Adrenal gland (tissue), 9 donors: ENCODE measurements at regions not wholly inside any gene's neighbourhood (a gene's known extent, or its start where the extent isn't known, plus 50 kb on each side); places are given as distances from the start of the nearest gene placed in this dataset.

ENCODE experiments used
- DNase-seq, 7 donors: peaks; one replicate each; pipeline ENCODE4 v3.0.0-alpha.2; 2019 to 2020
- H3K27ac ChIP-seq, 5 donors: fragments of 200-600 bp; sonication (generic) in 4 of 5; 1 replicate in 3 of 5; 2 replicates in 2 of 5; pipeline versions ENCODE4 v1.5.1 to v1.8.0; 2016 to 2020; ENCODE audit warnings: mild to moderate bottlenecking in 1 of 5
- H3K27me3 ChIP-seq: fragments of 200-600 bp; 2 replicates; pipeline ENCODE4 v1.8.0; 2021
- H3K36me3 ChIP-seq, 2 donors: fragments of 200-600 bp; replicated peaks in 1 of 2; 1 replicate in 1 of 2; 2 replicates in 1 of 2; pipeline versions ENCODE4 v1.5.1 to v1.8.0; 2018 to 2022
- H3K4me1 ChIP-seq, 2 donors: fragments of 200-600 bp; replicated peaks in 1 of 2; 1 replicate in 1 of 2; 2 replicates in 1 of 2; pipeline versions ENCODE4 v1.5.1 to v1.8.0; 2018 to 2021
- H3K4me3 ChIP-seq, 4 donors: fragments of 200-600 bp; sonication (generic) in 3 of 4; one replicate each; pipeline ENCODE4 v1.5.1; 2016 to 2018
- H3K9me3 ChIP-seq, 3 donors: fragments of 200-600 bp; sonication (generic) in 1 of 3; replicated peaks in 1 of 3; 1 replicate in 2 of 3; 2 replicates in 1 of 3; pipeline versions ENCODE4 v1.5.1 to v1.8.0; 2016 to 2021
- POLR2A ChIP-seq, 2 donors: fragments of 450-650 bp; IDR thresholded peaks; one replicate each; pipeline ENCODE4 v1.6.1; 2017; ENCODE audit warnings: antibody characterized with exemption in 2 of 2, mild to moderate bottlenecking in 2 of 2, moderate library complexity in 1 of 2
- WGBS, 4 donors: extraction: QIAGEN DNeasy Blood & Tissue Kit in 2 of 4; methylation state at CpG; one replicate each; pipeline versions ENCODE4 v1.1.5 to v1.1.7; 2013 to 2017; 5-methylcytosine and 5-hydroxymethylcytosine counted together
- intact Hi-C, 2 donors: fragments of 100-400 bp; cut with DNase I; formaldehyde crosslinking; loops; one replicate each; pipeline versions ENCODE4 v1.14.1 to v1.15.0; 2022 to 2023
- TF ChIP-seq, protein P1 (sequence below), 6 experiments: fragments of 450-650 bp in 4 of 6; fragments of 200-600 bp in 2 of 6; sonication (generic) in 1 of 6; IDR thresholded peaks; 1 replicate in 5 of 6; 2 replicates in 1 of 6; pipeline versions ENCODE4 v1.5.1 to v1.8.0; 2016 to 2021; ENCODE audit warnings: antibody characterized with exemption in 6 of 6, mild to moderate bottlenecking in 2 of 6, moderate library complexity in 1 of 6
- donor health status: healthy with polysubstance abuse.
- donor health status: Bipolar disorder and iron deficiency.
- donor health status: DM: yes; HTN: yes; CAD: no.
- donor health status: DM: no; HTN: no; CAD: no.
- donor health status: DM: no; HTN: no; CAD: no.

GRCh38 chr10:108055506-108055905 lies 891.0 kb upstream of the SORCS1 start:
- Histone ChIP-seq H3K4me3 (no peak overlapping the region), H3K9me3 (no peaks in the 10 kb centered on the region), H3K4me1 (no peaks in the 10 kb centered on the region), H3K36me3 (no peaks in the 10 kb centered on the region), H3K27me3 (no peaks in the 10 kb centered on the region), H3K27ac (no peak overlapping the region)
- 40 to 83% (median 75%) methylated on average over 1 of the region's 1 CpG for WGBS, 4 donors
- TF ChIP-seq, protein P1, sequence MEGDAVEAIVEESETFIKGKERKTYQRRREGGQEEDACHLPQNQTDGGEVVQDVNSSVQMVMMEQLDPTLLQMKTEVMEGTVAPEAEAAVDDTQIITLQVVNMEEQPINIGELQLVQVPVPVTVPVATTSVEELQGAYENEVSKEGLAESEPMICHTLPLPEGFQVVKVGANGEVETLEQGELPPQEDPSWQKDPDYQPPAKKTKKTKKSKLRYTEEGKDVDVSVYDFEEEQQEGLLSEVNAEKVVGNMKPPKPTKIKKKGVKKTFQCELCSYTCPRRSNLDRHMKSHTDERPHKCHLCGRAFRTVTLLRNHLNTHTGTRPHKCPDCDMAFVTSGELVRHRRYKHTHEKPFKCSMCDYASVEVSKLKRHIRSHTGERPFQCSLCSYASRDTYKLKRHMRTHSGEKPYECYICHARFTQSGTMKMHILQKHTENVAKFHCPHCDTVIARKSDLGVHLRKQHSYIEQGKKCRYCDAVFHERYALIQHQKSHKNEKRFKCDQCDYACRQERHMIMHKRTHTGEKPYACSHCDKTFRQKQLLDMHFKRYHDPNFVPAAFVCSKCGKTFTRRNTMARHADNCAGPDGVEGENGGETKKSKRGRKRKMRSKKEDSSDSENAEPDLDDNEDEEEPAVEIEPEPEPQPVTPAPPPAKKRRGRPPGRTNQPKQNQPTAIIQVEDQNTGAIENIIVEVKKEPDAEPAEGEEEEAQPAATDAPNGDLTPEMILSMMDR (IDR thresholded peaks at IDR 0.05): no peak
- no peak for TF ChIP-seq POLR2A (IDR thresholded peaks at IDR 0.05)
- no peak for DNase-seq
- intact Hi-C loops: no loop called here

DNA sequence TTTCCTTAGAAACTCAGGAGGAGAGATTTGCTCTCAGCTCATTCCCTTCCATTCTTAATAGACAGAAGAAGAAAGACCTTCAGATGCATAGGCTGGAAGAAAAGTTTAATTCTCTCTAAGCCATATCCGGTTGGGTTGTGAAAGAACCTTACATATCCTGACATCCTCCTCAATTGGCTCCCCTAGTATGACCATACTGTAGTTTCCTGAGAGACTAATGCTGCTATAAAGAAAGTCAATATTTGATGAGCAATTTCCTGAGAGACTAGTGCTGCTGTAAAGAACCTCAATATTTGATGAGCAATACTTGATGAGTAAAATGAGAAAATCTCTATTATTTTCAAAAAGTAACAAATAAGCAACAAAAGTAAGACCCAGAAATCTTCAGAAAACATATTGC lies 888.5 kb upstream of the SORCS1 start:
- TF ChIP-seq, protein P1 (IDR thresholded peaks at IDR 0.05): no peak
- no peak for TF ChIP-seq POLR2A (IDR thresholded peaks at IDR 0.05)
- Histone ChIP-seq H3K27ac (no peak overlapping the region), H3K4me1 (no peaks in the 10 kb centered on the region), H3K36me3 (no peaks in the 10 kb centered on the region), H3K27me3 (no peaks in the 10 kb centered on the region), H3K4me3 (no peak overlapping the region), H3K9me3 (no peaks in the 10 kb centered on the region)
- WGBS, 4 donors: 72 to 89% (median 76%) methylated on average over 1 of the region's 1 CpG
- no peak for DNase-seq
- intact Hi-C loops: no loop called here

DNA sequence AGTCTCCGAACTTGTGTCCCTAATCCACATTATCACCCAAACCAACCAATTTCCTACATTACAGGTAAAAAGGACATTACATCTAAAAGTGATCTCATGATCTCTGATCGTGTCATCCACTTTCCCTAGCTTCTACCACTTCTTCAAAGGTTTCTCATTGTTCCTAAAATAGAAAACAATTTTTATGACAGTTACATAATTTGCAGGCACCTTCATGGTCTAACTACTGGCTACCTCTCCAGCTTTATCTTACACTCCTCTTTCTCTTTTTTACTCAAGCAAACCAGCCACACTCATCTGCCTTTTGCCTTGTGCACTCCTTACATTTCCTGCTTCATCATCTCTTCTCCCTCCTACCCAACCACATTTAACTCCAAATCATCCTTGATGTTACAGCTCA lies 886.7 kb upstream of the SORCS1 start:
- WGBS, 4 donors: 63 to 74% (median 72%) methylated on average over 2 of the region's 2 CpGs
- TF ChIP-seq, protein P1 (IDR thresholded peaks at IDR 0.05): no peak
- TF ChIP-seq POLR2A (IDR thresholded peaks at IDR 0.05): no peak
- intact Hi-C loops: no loop called here
- no peaks in the 10 kb centered on the region for H3K4me1 ChIP-seq
- no peak for DNase-seq
- H3K9me3 ChIP-seq: no peaks in the 10 kb centered on the region
- H3K27me3 ChIP-seq: no peaks in the 10 kb centered on the region
- no peak overlapping the region for H3K4me3 ChIP-seq
- H3K27ac ChIP-seq: no peak overlapping the region
- H3K36me3 ChIP-seq: no peaks in the 10 kb centered on the region

DNA sequence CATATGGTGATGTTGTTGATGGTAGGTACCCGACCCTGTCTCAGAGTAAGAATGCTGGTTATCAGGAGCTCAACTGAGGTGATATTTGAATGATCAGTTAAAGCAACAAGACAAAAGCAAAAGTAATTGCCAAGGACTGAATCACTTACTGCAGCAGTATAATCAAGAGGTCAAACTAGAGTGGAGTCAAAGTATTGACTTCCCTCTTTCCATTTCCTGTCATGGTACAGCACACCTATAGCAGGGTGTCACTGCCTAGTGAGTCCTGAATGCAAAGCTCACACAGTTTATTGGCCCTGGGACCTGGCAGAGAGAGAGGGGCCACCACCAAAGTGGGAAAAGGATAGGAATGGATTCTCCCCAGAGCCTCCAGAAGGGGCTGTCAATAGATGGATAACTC lies 886.1 kb upstream of the SORCS1 start:
- H3K27me3 ChIP-seq: no peaks in the 10 kb centered on the region
- no peak overlapping the region for H3K27ac ChIP-seq
- H3K36me3 ChIP-seq: no peaks in the 10 kb centered on the region
- no peak overlapping the region for H3K4me3 ChIP-seq
- 45 to 60% (median 51%) methylated on average over 1 of the region's 1 CpG for WGBS, 4 donors
- intact Hi-C loops: no loop called here
- no peaks in the 10 kb centered on the region for H3K9me3 ChIP-seq
- no peaks in the 10 kb centered on the region for H3K4me1 ChIP-seq
- no peak for DNase-seq
- TF ChIP-seq POLR2A (IDR thresholded peaks at IDR 0.05): no peak
- TF ChIP-seq, protein P1 (IDR thresholded peaks at IDR 0.05): no peak
